PC-3 (cell line): ENCODE measurements at regions not wholly inside any gene's neighbourhood (a gene's known extent, or its start where the extent isn't known, plus 50 kb on each side); places are given as distances from the start of the nearest gene placed in this dataset.

Experiments used
- ATAC-seq: fragments of 200-7000 bp; cut with Tn5 transposase; 2 replicates; pipeline ENCODE4 v1.9.1; 2020; ENCODE audit warnings: mild to moderate bottlenecking, moderate library complexity
- BruUV-seq: library from RNA; stranded (reverse); fragments of 400-500 nt; replicated peaks from 2 replicates; lab custom pipeline; 2021; lab: Mats Ljungman, UMichigan
- CTCF ChIA-PET: fragments of 300-600 bp; sonication (Branson Sonifier 250); formaldehyde crosslinking; loops from one replicate; lab custom pipeline; 2022; ENCODE audit warnings: antibody characterized with exemption; lab: Charles Lee
- POLR2A ChIA-PET: fragments of 300-600 bp; sonication (Branson Sonifier 250); formaldehyde crosslinking; loops from one replicate; lab custom pipeline; 2022; ENCODE audit warnings: antibody characterized with exemption; ENCODE audit not compliant: unreplicated experiment; lab: Charles Lee
- DNase-seq: peaks from one replicate; pipeline ENCODE4 v3.0.0-alpha.2; 2015
- H2AFZ ChIP-seq: fragments of 300-600 bp; sonication (generic); 2 replicates; pipeline ENCODE4 v1.6.0; 2016; ENCODE audit warnings: antibody characterized with exemption, low read length
- H3F3A ChIP-seq: fragments of 300-600 bp; sonication (generic); one replicate; pipeline ENCODE4 v1.6.0; 2017; ENCODE audit warnings: antibody characterized with exemption, low read length, control low read depth, mild to moderate bottlenecking; ENCODE audit not compliant: unreplicated experiment
- H3K27ac ChIP-seq: fragments of 300-600 bp; sonication (generic); 2 replicates; pipeline ENCODE4 v1.5.1; 2016; ENCODE audit warnings: mild to moderate bottlenecking, low read length
- H3K27me3 ChIP-seq: fragments of 300-600 bp; sonication (generic); 2 replicates; pipeline ENCODE4 v1.6.1; 2016; ENCODE audit warnings: low read length, mixed read lengths
- H3K36me3 ChIP-seq: fragments of 300-600 bp; sonication (generic); 2 replicates; pipeline ENCODE4 v1.6.1; 2016; ENCODE audit warnings: low read depth, mixed run types, low read length, mixed read lengths
- H3K4me1 ChIP-seq: fragments of 300-600 bp; sonication (generic); 2 replicates; pipeline ENCODE4 v1.5.1; 2016; ENCODE audit warnings: low read length; ENCODE audit not compliant: insufficient read depth
- H3K4me2 ChIP-seq: fragments of 300-600 bp; sonication (generic); 2 replicates; pipeline ENCODE4 v1.6.0; 2016; ENCODE audit warnings: low read length
- H3K4me3 ChIP-seq: fragments of 300-600 bp; sonication (generic); 2 replicates; pipeline ENCODE4 v1.5.1; 2016; ENCODE audit warnings: mild to moderate bottlenecking, low read length, mixed read lengths
- H3K79me2 ChIP-seq: fragments of 300-600 bp; sonication (generic); 2 replicates; pipeline ENCODE4 v1.6.1; 2017; ENCODE audit warnings: low read length, mixed read lengths
- H3K9ac ChIP-seq: fragments of 300-600 bp; sonication (generic); 2 replicates; pipeline ENCODE4 v1.6.0; 2016; ENCODE audit warnings: mild to moderate bottlenecking, low read length
- H3K9me2 ChIP-seq: fragments of 300-600 bp; sonication (generic); replicated peaks from 2 replicates; pipeline ENCODE4 v1.6.1; 2016; ENCODE audit warnings: mixed run types, low read length, mixed read lengths
- H3K9me3 ChIP-seq: fragments of 300-600 bp; sonication (generic); 2 replicates; pipeline ENCODE4 v1.6.1; 2016; ENCODE audit warnings: low read length, mixed read lengths
- H4K20me1 ChIP-seq: fragments of 300-600 bp; sonication (generic); 2 replicates; pipeline ENCODE4 v1.6.1; 2016; ENCODE audit warnings: low read length, mixed read lengths
- EZH2 ChIP-seq: fragments of 300-600 bp; sonication (generic); IDR thresholded peaks from one replicate; pipeline ENCODE4 v1.6.1; 2017; ENCODE audit warnings: antibody characterized with exemption, mild to moderate bottlenecking, low read length; ENCODE audit not compliant: unreplicated experiment
- EZH2phosphoT487 ChIP-seq: fragments of 300-600 bp; sonication (generic); IDR thresholded peaks from 2 replicates; pipeline ENCODE4 v1.6.1; 2018; ENCODE audit warnings: mild to moderate bottlenecking, antibody characterized with exemption, low read length, borderline replicate concordance
- intact Hi-C: fragments of 100-400 bp; cut with micrococcal nuclease; formaldehyde crosslinking; loops from 2 replicates; pipeline ENCODE4 v1.9.0; 2023
- TF ChIP-seq, protein P1 (sequence below): fragments of 300-600 bp; sonication (generic); conservative IDR thresholded peaks from 2 replicates; pipeline ENCODE4 v1.5.1; 2017; ENCODE audit warnings: antibody characterized with exemption, low read depth, mild to moderate bottlenecking, low read length

DNA sequence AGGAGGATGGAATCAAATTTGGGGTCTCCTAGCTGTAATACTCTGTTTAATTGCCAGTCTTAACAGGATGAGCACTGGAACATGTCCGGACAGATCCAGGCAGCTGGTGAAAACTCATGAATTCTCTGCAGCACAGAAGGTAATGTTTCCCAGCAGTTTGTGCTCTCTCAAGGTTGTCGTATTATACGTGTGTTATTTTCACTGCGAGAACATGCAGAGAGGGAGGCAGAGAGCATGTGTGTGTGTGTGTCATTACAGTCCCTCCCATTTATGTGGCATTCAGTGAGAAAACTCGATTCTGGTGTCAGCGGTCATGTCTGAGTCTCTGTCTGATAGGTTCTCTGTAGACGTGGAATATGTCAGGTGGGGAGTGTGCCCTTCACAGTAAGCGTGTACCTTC is 150.2 kb upstream of the POU3F3 start:
- Histone ChIP-seq H3K4me1 (no peaks in the 10 kb centered on the region), H3K9me2 (no peaks in the 10 kb centered on the region), H3K27me3 (peaks cover 66% of the 10 kb centered on the region), H3F3A (no peaks in the 10 kb centered on the region), H3K9me3 (no peaks in the 10 kb centered on the region), H3K4me2 (no peak overlapping the region), H2AFZ (no peak overlapping the region), H3K9ac (no peak overlapping the region), H3K4me3 (no peak overlapping the region), H3K27ac (no peak overlapping the region), H3K36me3 (no peaks in the 10 kb centered on the region), H3K79me2 (no peaks in the 10 kb centered on the region), H4K20me1 (no peaks in the 10 kb centered on the region)
- ChIA-PET CTCF (no interaction called here), POLR2A (no interaction called here)
- ATAC-seq (no peak), DNase-seq (no peak)
- intact Hi-C loops = no loop called here
- TF ChIP-seq, protein P1, sequence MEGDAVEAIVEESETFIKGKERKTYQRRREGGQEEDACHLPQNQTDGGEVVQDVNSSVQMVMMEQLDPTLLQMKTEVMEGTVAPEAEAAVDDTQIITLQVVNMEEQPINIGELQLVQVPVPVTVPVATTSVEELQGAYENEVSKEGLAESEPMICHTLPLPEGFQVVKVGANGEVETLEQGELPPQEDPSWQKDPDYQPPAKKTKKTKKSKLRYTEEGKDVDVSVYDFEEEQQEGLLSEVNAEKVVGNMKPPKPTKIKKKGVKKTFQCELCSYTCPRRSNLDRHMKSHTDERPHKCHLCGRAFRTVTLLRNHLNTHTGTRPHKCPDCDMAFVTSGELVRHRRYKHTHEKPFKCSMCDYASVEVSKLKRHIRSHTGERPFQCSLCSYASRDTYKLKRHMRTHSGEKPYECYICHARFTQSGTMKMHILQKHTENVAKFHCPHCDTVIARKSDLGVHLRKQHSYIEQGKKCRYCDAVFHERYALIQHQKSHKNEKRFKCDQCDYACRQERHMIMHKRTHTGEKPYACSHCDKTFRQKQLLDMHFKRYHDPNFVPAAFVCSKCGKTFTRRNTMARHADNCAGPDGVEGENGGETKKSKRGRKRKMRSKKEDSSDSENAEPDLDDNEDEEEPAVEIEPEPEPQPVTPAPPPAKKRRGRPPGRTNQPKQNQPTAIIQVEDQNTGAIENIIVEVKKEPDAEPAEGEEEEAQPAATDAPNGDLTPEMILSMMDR = no peak
- TF ChIP-seq EZH2phosphoT487 (no peak), EZH2 (no peak)
- no TSS peak for BruUV-seq

DNA sequence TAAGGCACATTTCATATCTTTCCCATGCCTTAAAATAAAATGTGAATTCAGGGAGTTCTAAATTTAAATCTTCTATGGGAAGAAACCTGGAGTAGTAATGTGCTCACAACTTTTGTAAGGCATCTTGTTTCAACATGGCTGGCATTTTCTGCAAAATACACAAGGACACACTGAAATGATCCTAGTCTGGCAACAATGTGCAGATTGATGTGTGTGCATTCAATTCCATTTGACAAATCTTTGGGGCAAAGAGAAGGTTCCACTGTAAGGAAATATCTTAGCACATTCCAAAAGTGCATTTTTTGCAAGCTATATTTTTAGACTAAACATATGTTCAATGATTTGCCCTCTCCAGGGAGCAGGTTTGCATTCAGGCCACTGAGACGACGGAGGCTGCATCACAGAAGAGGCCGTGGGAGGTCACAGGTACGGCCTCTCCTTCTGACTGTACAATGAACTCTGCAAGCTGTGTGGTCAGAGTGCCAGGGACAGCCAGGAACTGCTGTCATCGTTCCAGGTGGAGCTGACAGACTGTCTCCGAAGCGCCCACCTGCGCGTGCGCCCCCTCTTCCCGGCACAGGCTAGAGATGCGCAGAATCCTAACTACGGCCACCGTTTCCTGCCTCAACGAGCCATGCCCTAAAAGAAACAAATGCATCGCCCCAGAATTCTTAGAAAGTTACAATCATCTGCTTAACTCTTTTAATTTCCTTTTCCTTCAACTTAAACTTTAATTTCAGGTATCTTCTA is 149.2 kb upstream of the POU3F3 start:
- POLR2A ChIA-PET = no interaction called here
- DNase-seq (no peak), ATAC-seq (no peak)
- H3K4me1 ChIP-seq = no peaks in the 10 kb centered on the region
- H3F3A ChIP-seq = no peaks in the 10 kb centered on the region
- H3K4me3 ChIP-seq = no peak overlapping the region
- CTCF ChIA-PET = no interaction called here
- peaks cover 66% of the 10 kb centered on the region for H3K27me3 ChIP-seq
- no peaks in the 10 kb centered on the region for H4K20me1 ChIP-seq
- H3K27ac ChIP-seq = no peak overlapping the region
- no peaks in the 10 kb centered on the region for H3K9me3 ChIP-seq
- H3K9me2 ChIP-seq = no peaks in the 10 kb centered on the region
- H3K4me2 ChIP-seq = no peak overlapping the region
- H3K9ac ChIP-seq = no peak overlapping the region
- no peaks in the 10 kb centered on the region for H3K79me2 ChIP-seq
- TF ChIP-seq EZH2phosphoT487 (no peak), EZH2 (no peak)
- TF ChIP-seq, protein P1 = no peak
- no peaks in the 10 kb centered on the region for H3K36me3 ChIP-seq
- no peak overlapping the region for H2AFZ ChIP-seq
- intact Hi-C loops = no loop called here
- no TSS peak for BruUV-seq

DNA sequence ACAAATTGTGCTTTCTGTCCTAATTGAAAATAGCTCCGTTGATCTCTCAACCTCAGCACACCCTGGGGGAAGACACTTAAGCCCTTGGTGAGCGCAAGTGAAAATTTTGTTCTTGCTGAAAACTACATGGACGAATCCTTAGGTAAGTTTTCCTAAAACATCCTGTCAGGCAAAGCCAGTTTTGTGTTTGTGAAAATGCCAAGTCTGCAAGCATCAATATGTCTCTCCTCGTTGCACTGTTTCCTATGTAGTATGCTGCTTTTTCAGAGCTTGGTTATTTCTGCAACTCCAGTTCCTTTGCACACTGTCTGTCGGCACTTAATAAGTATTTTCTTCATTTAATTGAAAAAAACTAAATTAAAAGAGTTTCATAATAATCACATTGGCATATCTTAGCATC is 146.9 kb upstream of the POU3F3 start:
- no peaks in the 10 kb centered on the region for H3K9me2 ChIP-seq
- no TSS peak for BruUV-seq
- no peak overlapping the region for H3K9ac ChIP-seq
- H4K20me1 ChIP-seq = no peaks in the 10 kb centered on the region
- H3K27me3 ChIP-seq = peaks cover 49% of the 10 kb centered on the region
- ChIA-PET POLR2A (no interaction called here), CTCF (no interaction called here)
- H3K9me3 ChIP-seq = no peaks in the 10 kb centered on the region
- H3K27ac ChIP-seq = no peak overlapping the region
- H3K4me2 ChIP-seq = no peak overlapping the region
- intact Hi-C loops = no loop called here
- ATAC-seq = no peak
- H3F3A ChIP-seq = no peaks in the 10 kb centered on the region
- TF ChIP-seq EZH2 = no peak
- TF ChIP-seq, protein P1 = no peak
- TF ChIP-seq EZH2phosphoT487 = no peak
- H3K4me1 ChIP-seq = no peaks in the 10 kb centered on the region
- no peak for DNase-seq
- no peak overlapping the region for H2AFZ ChIP-seq
- H3K4me3 ChIP-seq = no peak overlapping the region
- H3K79me2 ChIP-seq = no peaks in the 10 kb centered on the region
- no peaks in the 10 kb centered on the region for H3K36me3 ChIP-seq
